ENCODE measurements at regions not wholly inside any gene's neighbourhood (a gene's known extent, or its start where the extent isn't known, plus 50 kb on each side); places are given as distances from the start of the nearest gene placed in this dataset.
"Not testable (repeated sequence)": the region's sequence is repeated elsewhere in the genome, so short reads cannot be mapped to it uniquely, and the experiment has no call there.

DNA sequence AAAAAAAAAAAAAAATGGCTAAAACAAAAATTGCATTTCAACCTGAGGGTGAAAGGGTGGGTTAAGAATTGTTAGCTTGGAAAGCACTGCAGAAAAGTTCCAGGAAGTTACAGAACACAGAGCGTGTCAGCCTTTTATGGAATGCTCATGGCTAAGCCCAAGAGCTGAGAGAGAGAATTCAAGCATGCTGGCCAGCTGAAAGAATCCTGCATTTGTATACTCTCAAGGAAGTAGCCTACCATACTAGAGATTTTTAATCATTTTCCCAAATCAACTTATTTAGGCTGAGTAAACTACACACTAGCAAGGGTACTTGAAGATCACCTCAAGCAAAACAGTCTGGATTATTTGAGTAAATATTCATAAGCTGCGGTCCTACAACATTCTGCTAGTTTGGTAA, 153.9 kb downstream of the KCNJ2 start:
- DNase-seq (ENCODE audit: low read depth): no peak

DNA sequence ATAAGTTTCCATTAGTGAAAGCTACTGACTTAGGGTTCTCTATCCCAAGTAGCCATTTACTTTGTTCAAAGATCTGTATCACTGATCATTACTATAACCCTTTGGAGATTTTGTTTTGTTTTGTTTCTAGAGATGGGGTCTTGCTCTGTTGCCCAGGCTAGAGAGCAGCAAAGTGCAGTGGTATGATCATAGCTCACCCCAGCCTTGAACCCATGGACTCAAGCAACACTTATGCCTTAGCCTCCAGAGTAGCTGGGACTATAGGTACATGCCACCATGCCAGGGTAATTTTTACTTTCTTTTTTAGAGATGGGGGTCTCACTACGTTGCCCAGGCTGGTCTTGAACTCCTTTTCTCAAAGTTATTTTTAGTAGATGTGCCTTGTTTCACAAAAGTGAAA, 154.7 kb downstream of the KCNJ2 start:
- DNase-seq (ENCODE audit: low read depth): no peak

DNA sequence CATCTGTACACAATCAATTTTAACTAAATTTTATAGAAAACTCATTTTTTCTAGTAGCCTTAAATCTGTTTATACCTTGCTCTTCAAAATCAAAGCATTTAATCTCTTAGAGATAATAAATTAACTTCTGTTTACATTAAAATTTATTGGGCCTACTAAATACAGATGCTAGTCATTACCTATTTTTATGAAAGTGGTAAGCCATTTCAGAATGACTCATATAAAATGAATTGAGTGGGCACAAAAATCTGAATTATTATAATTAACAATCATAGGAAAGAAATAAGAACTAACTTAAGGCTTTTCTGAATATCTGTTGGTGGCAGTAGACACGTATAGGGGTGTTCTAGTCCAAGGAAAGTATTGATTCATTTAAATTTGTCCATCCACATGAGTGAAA, 157.9 kb downstream of the KCNJ2 start:
- no peak for DNase-seq (ENCODE audit: low read depth)

DNA sequence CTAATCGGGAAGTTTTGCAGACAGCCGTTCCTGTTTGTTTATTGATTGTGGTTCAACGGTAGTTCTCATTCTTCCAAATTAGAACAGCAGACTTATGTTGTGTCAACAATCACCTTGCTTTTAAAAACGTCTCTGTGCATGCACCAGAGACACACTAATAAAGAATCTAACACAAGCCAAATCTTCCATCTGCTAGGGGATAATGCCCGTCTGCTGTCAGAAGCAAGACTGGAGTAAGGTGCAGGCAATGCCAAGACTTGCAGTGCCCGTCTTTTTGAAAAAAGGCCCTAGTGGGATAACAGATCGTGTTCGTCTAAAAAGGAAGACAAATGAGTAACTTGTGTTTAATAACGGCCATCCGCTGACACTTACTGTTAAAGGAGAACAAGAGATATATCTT, 158.4 kb downstream of the KCNJ2 start:
- DNase-seq (ENCODE audit: low read depth): no peak

DNA sequence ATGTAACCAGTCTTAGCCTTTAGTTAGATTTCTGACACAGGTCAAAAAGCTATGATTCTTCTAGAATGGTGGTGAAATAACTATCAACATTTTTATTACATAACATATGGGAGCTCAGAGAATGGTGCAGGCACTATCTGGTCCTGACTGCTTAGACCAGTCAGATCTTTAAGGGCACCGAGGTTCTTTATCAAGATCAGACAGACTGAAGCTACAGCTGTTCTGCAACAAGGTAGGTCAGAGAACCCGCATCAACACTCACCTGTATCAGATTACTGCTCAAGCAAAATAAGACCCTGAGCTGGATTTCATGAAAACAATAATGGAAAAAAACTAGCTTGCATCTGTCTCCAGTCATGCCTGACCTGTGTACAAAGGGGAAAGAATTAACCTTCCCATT, 160.4 kb downstream of the KCNJ2 start:
- no peak for DNase-seq (ENCODE audit: low read depth)

DNA sequence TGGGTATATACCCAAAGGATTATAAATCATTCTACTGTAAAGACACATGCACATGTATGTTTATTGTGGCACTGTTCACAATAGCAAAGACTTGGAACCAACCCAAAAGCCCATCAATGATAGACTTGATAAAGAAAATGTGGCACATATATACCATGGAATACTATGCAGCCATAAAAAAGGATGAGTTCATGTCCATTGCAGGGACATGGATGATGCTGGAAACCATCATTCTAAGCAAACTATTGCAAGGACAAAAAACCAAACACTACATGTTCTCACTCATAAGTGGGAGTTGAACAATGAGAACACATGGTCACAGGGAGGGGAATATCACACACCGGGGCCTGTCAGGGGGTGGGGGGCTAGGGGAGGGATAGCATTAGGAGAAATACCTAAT, 161.7 kb downstream of the KCNJ2 start:
- DNase-seq (ENCODE audit: low read depth): not testable (repeated sequence)

DNA sequence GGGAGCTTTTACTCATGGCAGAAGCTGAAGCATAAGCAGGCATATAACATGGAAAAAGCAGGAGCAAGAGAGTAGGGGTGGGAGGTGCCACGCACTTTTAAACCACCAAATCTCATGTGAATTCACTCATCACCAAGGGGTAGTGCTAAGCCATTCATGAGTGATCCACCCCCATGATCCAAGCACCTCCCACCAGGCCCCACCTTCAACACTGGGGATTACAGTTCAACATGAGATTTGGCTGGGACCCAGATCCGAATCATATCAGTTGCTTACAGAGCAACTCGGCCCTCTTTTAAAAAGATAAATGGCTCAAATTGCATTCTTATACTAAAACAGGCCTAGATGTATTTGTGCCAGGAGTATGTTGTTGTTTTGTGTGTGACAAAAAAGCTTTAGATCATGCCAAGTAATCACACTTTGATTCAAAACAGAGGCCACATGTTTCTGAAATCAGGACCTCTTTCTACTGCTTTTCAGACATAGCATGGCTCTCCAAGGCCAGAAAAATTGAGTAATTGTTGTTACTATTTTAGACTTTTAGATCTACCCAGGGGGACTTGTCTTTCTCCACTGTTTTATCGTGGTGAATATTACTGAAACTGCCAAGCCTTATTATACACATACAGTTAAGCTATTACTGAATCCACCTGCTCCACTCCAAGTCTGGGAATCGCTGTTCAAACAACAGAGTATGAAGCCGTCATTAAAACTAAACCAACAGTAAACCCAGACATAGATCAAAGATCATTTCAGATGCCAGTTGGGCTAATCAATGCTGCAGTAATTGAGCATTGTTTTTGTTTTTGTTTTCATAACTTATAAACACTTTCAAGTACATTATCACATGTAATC, 163.3 kb downstream of the KCNJ2 start:
- no peak for DNase-seq (ENCODE audit: low read depth)

DNA sequence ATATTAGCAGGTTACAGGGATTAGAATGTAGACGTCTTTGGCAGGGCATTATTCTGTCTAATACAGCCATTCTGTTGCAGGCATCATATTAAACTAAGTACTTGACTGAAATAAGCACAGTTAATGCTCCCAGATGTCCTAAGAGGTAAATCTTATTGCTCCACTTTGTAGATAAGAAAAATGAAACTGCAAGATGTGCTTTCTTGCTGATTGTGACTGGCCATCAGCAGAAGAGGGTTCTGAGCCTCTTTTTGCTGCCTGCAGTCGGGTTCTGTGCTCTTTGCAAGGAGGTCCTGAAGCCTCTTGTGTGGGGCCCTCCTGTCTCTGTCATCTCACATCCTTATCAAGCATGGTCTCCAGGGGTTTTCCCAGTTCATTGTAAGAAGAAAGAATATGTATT, 167.1 kb downstream of the KCNJ2 start:
- DNase-seq (ENCODE audit: low read depth): no peak

DNA sequence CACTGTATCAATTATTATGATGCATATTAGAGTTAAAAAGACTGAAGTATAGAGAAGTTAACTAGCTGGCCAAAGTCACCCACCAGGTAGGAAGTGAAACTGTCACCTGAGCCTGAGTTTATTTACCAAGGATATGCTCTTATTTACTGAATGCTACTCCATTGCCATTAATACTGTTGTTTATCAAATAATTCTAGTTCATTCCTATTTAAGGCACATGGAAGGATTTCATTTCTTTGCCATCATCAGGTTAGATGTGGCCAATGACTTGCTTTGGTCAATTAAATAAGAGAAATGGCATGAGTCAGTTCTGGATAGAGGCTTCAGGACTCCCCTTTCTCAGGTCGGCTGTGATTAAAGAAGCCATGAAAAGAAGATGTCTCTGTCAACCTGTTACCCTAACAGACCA, 169.6 kb downstream of the KCNJ2 start:
- no peak for DNase-seq (ENCODE audit: low read depth)

DNA sequence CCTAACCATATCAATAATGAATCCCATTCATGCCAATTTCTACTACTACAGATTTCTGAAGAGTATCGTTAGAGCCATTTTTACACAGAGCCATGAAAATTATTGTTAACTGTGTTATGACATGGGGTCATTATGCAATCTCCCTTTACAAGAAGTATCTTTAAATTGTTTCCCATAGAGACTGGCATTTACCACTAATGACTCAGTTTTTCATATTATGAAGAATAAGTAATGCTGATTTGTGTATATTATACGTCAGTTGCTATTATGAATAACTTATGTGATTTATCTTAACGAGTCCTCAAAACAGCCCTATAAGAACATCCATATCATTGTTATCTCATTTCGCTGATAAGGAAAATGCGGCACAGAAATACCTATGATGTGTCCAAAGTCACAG, 173.8 kb downstream of the KCNJ2 start:
- no peak for DNase-seq (ENCODE audit: low read depth)

DNA sequence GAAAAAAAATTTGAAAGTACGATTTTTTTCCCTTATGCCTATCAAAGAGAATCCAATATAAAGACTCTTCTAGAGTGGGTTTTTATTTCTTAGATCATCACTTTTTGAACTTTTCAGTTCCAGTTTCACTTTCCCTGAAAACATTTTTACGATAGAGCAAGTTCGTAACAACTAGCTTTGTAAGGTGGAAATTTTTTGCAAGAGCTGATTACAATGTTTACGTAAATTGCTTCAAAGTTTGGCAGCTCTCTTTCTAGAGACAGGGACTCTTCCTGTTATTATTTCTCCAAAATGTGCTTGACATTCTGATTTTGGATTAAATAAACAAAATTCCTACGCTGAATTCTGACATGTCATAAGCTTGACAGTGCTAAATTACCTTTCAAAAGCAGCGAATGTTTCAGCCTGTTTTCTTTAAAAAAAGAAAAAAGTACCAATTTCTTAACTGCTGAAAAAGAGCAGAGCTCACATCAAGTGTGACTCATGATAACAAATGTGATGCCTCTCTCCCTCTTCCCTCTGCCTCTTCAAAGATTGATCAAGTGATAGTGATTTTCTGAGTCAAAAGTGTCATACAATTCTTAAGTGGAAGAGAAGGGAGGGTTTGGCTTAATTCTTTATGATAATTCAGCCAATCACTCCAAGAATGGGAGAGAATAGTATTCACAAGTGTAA, 175.2 kb downstream of the KCNJ2 start:
- DNase-seq (ENCODE audit: low read depth): peak; percentile 7

DNA sequence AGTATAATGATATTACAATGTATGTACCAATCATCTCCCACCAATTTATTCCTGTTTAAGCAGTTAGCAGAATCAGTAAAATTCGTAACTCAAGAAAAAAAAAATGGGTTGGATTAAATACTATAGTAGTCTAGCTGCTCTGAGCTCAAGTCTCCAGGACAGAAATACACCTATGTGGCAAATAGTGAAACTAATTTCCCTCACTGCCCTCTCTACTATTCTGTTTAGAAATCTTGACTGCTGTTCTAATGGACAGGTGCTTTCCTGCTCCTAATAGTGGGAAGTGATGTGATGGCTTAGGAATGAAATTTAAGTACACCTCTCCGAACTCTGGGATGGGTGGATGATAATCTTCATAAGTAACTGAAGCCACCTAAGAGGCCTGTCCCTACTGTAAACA, 175.7 kb downstream of the KCNJ2 start:
- DNase-seq (ENCODE audit: low read depth): no peak

DNA sequence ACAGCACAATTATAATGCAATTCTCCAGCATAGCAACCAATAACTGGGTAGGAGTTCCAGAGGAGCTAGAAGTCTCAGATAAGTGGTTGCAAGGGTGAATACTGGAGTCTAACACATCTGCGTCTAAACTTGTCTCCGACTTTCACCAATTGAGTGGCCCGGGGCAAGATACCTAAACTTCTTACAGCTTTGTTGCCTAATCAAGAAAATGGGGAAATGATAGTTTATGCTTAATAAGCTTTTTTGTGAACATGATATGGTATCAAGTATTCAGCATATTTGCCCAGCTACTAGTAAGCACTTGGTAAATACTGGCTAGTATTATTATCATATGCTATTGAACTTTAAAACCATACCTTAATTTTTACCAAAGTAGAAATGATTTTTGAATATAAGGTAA, 183.5 kb downstream of the KCNJ2 start:
- no peak for DNase-seq (ENCODE audit: low read depth)

DNA sequence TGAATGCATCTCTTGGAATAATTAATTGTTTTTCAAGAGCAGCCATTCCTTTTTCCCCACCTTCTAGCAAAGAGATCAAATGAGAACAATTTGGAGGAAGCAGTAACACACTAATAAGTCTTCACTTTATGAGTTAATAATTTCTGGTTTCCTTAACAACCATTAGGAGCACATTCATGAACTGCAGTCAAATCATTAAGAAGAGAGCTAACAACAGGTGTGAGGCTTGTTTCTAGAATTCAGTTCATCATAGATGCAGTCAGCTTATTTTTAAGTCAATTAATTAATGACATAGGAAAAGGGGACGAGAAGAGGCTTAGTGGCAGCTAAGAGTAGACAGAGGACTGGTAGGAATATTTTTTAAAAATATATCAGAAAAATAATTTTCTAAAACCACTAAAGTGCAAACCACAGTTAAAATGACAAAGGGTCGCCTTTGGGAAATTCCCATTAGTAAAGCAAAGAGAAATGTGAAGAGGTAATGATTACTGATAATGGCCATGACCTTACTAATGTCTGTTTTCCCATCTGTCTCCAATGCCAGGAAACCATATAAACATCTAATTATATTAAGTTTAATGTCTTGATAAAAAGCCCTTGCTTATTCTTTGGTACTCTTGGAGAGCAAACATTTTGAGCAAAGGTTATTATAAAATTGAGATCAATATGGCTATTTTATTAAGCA, 184.2 kb downstream of the KCNJ2 start:
- DNase-seq (ENCODE audit: low read depth): no peak

DNA sequence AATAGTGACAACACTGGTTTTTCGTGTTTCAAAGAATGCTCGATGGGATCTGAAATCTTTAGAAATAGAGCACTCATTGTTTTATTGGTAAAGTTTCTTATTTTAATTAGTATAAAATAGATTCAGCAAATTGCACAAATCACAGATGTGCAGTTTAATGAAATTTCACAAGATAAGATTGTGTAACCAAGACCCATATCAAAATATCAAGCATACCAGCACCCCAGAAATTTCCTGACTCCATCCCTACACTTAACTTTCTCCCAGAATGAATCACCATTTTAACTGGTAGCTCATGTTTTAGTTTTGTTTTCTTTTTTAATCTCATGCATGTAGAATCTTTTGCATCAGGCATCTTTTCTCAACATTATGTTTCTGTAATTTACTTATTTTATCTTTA, 185.9 kb downstream of the KCNJ2 start:
- no peak for DNase-seq (ENCODE audit: low read depth)

DNA sequence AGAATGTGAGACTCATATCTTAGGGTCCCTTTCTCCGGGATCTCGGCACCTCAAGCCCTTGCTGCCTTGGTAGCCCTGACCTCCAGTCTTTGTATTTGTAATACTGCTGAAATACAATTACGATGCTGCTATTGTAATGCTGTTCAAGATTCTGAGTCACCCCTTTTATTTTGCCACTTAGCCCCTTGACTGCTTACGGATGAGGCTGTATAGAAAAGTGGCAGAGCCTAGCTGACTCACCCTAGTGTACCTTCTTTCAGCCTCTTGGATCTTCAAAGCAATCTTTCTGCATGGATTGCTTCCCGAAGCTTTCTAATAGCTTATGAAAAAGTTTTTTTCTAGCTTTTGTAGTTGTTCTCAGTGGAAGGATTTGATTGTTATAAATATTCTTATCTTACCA, 187.9 kb downstream of the KCNJ2 start:
- DNase-seq (ENCODE audit: low read depth): no peak

DNA sequence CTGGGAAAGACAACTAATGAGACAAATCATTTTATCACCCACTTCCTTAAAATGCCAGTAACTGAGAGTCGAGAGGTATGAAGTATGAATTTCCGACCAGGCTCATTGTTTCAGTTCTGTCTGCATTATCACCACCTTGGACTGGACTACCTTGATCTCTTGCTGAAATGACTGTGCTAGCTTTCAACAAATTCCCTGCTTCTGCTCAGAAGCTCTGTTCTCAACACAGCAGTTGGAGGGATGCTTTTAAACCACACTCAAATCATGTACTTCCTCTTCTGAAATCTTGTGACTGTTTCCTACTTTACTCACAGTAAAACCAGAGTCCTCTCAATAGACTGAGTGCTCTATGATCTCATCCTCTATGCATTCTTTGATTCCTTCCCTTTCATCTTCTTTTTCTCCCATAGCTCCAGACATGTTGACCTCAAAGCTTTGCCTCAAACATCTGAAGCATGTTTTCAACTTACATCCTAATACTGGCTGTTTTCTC, 195.8 kb downstream of the KCNJ2 start:
- DNase-seq (ENCODE audit: low read depth): no peak

DNA sequence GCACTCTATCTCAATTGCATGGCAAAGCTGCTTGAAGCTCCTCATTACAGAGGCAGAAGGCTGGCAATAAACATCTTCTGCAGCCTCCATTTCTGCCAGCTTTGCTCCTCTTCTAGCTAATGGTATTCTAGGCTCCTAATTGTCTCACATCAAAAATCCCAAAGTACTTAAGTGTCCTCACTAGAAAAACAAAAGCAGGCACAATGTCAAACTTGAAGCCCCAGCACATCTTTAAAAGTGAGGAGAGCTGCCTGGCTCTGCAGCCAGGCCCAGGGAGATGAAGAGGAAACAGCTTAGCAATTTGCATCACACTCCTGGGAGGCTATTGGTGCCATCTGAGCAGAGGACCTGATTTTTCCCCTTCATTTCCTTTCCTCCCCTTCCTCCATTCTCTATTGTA, 197.1 kb downstream of the KCNJ2 start:
- no peak for DNase-seq (ENCODE audit: low read depth)

DNA sequence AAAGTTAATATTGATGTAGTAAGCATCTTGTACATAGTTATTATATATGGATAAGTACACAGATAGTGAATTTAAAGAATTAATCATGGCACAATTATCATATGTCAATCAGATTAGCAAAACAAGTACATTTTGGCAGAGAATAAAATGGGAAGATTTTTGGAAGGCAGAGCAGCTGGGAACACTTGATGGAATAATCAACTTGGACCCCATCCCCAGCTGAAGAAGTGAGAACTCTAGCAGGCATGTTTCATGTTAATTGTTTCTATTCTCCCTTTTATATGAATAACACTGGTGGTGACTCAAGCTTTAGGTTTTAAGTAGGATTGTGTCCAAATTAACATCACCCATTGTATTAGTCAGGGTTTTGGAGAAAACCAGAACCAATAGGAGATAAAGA, 198.7 kb downstream of the KCNJ2 start:
- DNase-seq (ENCODE audit: low read depth): no peak

DNA sequence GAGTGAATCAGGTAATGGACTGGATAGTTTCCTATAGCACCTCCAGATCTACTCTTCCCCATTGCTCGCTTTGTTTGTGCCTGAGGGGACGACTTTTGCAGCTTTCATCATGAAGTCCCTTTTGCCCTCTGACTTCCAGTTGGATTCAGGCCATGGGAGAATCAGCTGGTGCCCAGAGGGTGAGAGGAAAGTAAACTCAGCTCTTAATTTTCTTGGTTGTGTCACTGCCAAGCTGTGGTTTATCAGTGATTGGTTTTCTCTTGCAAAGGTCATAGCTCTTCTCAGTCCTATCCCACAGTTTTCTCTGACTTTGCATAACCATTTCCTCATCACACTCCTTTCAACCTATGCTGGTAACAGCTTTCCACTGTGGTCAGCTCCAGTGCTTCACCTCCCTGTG, 200.1 kb downstream of the KCNJ2 start:
- peak; percentile 10 for DNase-seq (ENCODE audit: low read depth)

DNA sequence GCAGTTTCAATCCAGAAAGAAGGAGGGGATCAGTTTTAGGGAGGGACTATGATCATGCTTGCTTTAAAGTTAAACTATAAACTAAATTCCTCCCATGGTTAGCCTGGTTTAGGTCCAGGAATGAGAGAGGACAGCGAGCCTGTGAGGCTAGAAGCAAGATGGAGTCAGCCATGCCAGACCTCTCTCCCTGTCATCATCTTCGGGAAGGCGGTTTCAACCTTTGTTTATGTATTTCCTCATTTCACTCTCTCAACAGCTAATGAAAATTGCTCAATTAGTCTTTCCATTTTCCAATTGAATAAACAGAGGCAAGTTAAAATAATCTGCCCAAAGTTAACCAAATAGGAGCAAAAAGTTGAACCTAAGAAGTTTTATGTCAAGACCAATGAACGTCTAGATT, 201.5 kb downstream of the KCNJ2 start:
- DNase-seq (ENCODE audit: low read depth): no peak

DNA sequence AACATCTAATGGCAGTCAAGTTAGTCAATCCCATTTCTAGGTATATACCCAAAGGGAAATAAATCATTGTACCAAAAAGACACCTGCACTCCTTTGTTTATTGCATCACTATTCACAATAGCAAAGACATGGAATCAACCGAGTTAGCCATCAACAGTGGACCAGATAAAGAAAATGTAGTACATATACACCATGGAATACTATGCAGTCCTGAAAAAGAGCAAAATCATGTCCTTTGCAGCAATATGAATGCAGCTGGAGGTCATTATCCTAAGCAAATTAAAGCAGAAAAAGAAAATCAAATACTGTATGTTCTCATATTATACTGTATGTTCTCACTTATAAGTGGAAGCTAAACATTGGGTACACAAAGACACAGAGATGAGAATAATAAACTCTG, 204.0 kb downstream of the KCNJ2 start:
- DNase-seq (ENCODE audit: low read depth): no peak

DNA sequence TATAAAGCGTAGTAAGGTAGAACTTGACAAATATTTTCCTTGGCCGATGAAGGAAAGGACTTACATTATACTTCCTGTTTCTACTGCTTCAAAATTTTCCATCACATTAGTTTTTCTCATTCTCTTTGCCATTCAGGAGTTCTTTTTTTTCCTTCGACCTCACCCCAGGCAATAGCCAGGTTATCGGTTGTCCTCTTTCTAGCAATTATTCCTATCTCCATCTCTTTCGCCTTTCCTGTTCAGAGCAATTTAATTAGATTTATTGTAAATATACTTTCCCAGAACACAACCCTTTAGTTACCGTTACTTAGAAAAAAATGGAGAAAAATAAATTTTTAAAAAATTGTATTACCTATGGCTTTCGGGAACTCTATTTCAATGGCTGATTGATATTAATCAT, 205.2 kb downstream of the KCNJ2 start:
- DNase-seq (ENCODE audit: low read depth): no peak

All from RPMI7951 (cell line).